Testis (tissue), 2 donors: ENCODE measurements at regions not wholly inside any gene's neighbourhood (a gene's known extent, or its start where the extent isn't known, plus 50 kb on each side); places are given as distances from the start of the nearest gene placed in this dataset.

ENCODE experiments used
- CTCF ChIP-seq, 3 experiments: fragments of 450-650 bp in 2 of 3; fragments of 200-600 bp in 1 of 3; sonication (generic) in 1 of 3; IDR thresholded peaks; one replicate each; pipeline ENCODE4 v1.5.1; 2016 to 2019; ENCODE audit warnings: antibody characterized with exemption in 3 of 3, mild to moderate bottlenecking in 2 of 3, moderate library complexity in 1 of 3
- POLR2A ChIP-seq: fragments of 450-650 bp; IDR thresholded peaks from one replicate; pipeline ENCODE4 v1.6.1; 2017; ENCODE audit warnings: antibody characterized with exemption, mild to moderate bottlenecking, moderate library complexity

- TF ChIP-seq CTCF (IDR thresholded peaks at IDR 0.05), result no peak
- no peak for TF ChIP-seq POLR2A
These were observed 377.7 kb upstream of the ST6GAL2 start for GRCh38 chr2:107263628-107264027.
